ENCODE measurements at regions not wholly inside any gene's neighbourhood (a gene's known extent, or its start where the extent isn't known, plus 50 kb on each side); places are given as distances from the start of the nearest gene placed in this dataset.

- TF ChIP-seq POLR2A (IDR thresholded peaks at IDR 0.05) (no peak), CTCF (IDR thresholded peaks at IDR 0.05) (no peak)
Measured at GRCh38 chrY:8125907-8126571, 1211.2 kb upstream of the TSPY4 start.
